ENCODE measurements at regions not wholly inside any gene's neighbourhood (a gene's known extent, or its start where the extent isn't known, plus 50 kb on each side); places are given as distances from the start of the nearest gene placed in this dataset.

DNA sequence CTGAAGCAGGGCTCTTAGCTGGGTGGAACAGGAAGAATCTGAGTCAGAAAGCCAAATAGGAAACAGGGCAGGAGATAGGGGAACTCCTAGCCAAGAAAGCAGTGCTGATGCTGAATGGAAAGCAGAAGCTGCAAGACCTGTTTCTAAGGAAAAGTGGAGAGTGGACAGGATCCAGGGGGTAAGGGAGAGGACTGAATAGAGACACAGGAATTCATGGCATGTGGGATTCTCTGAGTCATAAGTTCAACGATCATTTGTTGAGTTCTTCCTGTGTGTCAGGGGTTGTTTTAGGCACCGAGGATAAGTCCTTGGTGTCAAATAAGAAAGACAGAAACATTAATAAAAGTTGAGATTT, 153.8 kb upstream of the FGGY start:
- H3K9ac ChIP-seq (ENCODE audit: extremely low read depth, low read length, poor library complexity, severe bottlenecking): no peak overlapping the region
- H3K4me3 Mint-ChIP-seq: no peak overlapping the region

GRCh38 chr1:59143811-59144210, 153.1 kb upstream of the FGGY start:
- no peaks in the 10 kb centered on the region for H3K36me3 ChIP-seq (ENCODE audit: control insufficient read depth, insufficient read depth, low read length)
- no peak overlapping the region for H3K27ac ChIP-seq (ENCODE audit: low read depth, low read length)
- H3K9me3 ChIP-seq (ENCODE audit: control insufficient read depth, low read length): no peaks in the 10 kb centered on the region
- peaks cover 27% of the 10 kb centered on the region for H3K27me3 ChIP-seq (ENCODE audit: control insufficient read depth, insufficient read depth, low read length, poor library complexity, severe bottlenecking)
- TF ChIP-seq CTCF (conservative IDR thresholded peaks at IDR 0.05): no peak
- no peaks in the 10 kb centered on the region for H3K36me3 Mint-ChIP-seq (ENCODE audit: low read depth)
- H3K4me3 Mint-ChIP-seq: no peak overlapping the region
- 61 to 67% methylated on average over 2 of the region's 2 CpGs for WGBS, 2 experiments (ENCODE audit: insufficient coverage in 1 of 2, insufficient read length in 1 of 2)
- H3K9ac ChIP-seq (ENCODE audit: extremely low read depth, low read length, poor library complexity, severe bottlenecking): no peak overlapping the region
- peaks cover 22% of the 10 kb centered on the region for H3K27me3 Mint-ChIP-seq (ENCODE audit: insufficient read depth)
- no peak overlapping the region for H3K4me3 ChIP-seq (ENCODE audit: low read length)
- no peaks in the 10 kb centered on the region for H3K9me3 Mint-ChIP-seq
- peaks cover 13% of the 10 kb centered on the region for H3K4me1 Mint-ChIP-seq
- peak overlapping the region; percentile 6 for H3K27ac Mint-ChIP-seq
- no peaks in the 10 kb centered on the region for H3K4me1 ChIP-seq (ENCODE audit: control insufficient read depth, insufficient read depth, low read length)
- no peak for DNase-seq

More for the DNA sequence above, 153.8 kb upstream of the FGGY start:
- H3K9me3 Mint-ChIP-seq: no peaks in the 10 kb centered on the region
- peaks cover 20% of the 10 kb centered on the region for H3K27me3 Mint-ChIP-seq (ENCODE audit: insufficient read depth)
- Histone ChIP-seq H3K9me3 (ENCODE audit: control insufficient read depth, low read length) (no peaks in the 10 kb centered on the region), H3K27ac (ENCODE audit: low read depth, low read length) (no peak overlapping the region), H3K4me1 (ENCODE audit: control insufficient read depth, insufficient read depth, low read length) (no peaks in the 10 kb centered on the region), H3K36me3 (ENCODE audit: control insufficient read depth, insufficient read depth, low read length) (no peaks in the 10 kb centered on the region), H3K27me3 (ENCODE audit: control insufficient read depth, insufficient read depth, low read length, poor library complexity, severe bottlenecking) (peaks cover 24% of the 10 kb centered on the region), H3K4me3 (ENCODE audit: low read length) (no peak overlapping the region)
- peak; percentile 54 for DNase-seq
- peaks cover 13% of the 10 kb centered on the region for H3K4me1 Mint-ChIP-seq
- TF ChIP-seq CTCF (conservative IDR thresholded peaks at IDR 0.05): no peak
- H3K27ac Mint-ChIP-seq: no peak overlapping the region
- WGBS, 2 experiments (ENCODE audit: insufficient coverage in 1 of 2, insufficient read length in 1 of 2): 63 to 82% methylated on average over 2 of the region's 2 CpGs
- no peaks in the 10 kb centered on the region for H3K36me3 Mint-ChIP-seq (ENCODE audit: low read depth)

DNA sequence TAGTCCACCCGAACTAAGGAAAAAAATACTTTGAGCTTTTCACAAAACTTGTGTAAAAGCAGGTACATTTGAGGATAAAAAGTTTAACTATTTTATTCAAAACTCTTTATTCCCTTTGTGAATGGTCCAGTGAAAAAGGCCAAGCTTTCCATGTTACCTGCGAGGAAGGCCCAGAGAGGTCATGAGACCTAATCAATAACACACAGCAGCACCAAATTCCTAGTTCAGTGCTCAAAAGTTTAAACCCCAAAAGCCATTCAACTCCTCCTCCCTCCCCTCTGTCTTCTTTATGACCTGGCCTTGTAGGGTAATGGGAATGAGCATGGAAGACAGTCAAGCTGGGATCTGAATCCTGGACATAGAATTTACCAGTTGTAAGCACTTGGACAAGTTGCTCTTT, 151.9 kb upstream of the FGGY start:
- Histone ChIP-seq H3K9ac (ENCODE audit: extremely low read depth, low read length, poor library complexity, severe bottlenecking) (no peak overlapping the region), H3K4me3 (ENCODE audit: low read length) (no peak overlapping the region), H3K9me3 (ENCODE audit: control insufficient read depth, low read length) (no peaks in the 10 kb centered on the region), H3K27me3 (ENCODE audit: control insufficient read depth, insufficient read depth, low read length, poor library complexity, severe bottlenecking) (peaks cover 27% of the 10 kb centered on the region), H3K4me1 (ENCODE audit: control insufficient read depth, insufficient read depth, low read length) (no peaks in the 10 kb centered on the region), H3K36me3 (ENCODE audit: control insufficient read depth, insufficient read depth, low read length) (no peaks in the 10 kb centered on the region), H3K27ac (ENCODE audit: low read depth, low read length) (no peak overlapping the region)
- Mint-ChIP-seq H3K4me3 (no peak overlapping the region), H3K4me1 (peaks cover 10% of the 10 kb centered on the region), H3K9me3 (no peaks in the 10 kb centered on the region), H3K27me3 (ENCODE audit: insufficient read depth) (peaks cover 22% of the 10 kb centered on the region), H3K27ac (no peak overlapping the region), H3K36me3 (ENCODE audit: low read depth) (no peaks in the 10 kb centered on the region)
- WGBS, 2 experiments (ENCODE audit: insufficient coverage in 1 of 2, insufficient read length in 1 of 2): 91% methylated on average over 2 of the region's 2 CpGs; no CpG with 5 or more reads in 1 of the 2 experiments
- no peak for DNase-seq
- TF ChIP-seq CTCF (conservative IDR thresholded peaks at IDR 0.05): no peak

Data from endodermal cell (in vitro differentiated cells).